Liver (tissue), 3 donors: ENCODE measurements at regions not wholly inside any gene's neighbourhood (a gene's known extent, or its start where the extent isn't known, plus 50 kb on each side); places are given as distances from the start of the nearest gene placed in this dataset.

Source experiments
- RAD21 ChIP-seq, 2 donors: IDR thresholded peaks; 2 replicates each; pipeline ENCODE4 v1.6.1; 2016; ENCODE audit warnings: antibody characterized with exemption in 2 of 2, mild to moderate bottlenecking in 2 of 2
- TF ChIP-seq, protein P1 (sequence below): fragments of 150-350 bp; IDR thresholded peaks from 2 replicates; pipeline ENCODE4 v1.5.1; 2017; ENCODE audit warnings: improper control_type of control experiment, low read depth, low read length; ENCODE audit not compliant: missing input control
- TF ChIP-seq, protein P2 (sequence below): IDR thresholded peaks from 2 replicates; pipeline ENCODE4 v1.6.1; 2016; ENCODE audit warnings: antibody characterized with exemption, mild to moderate bottlenecking
- donor health status: healthy.
- donor health status: healthy.

DNA sequence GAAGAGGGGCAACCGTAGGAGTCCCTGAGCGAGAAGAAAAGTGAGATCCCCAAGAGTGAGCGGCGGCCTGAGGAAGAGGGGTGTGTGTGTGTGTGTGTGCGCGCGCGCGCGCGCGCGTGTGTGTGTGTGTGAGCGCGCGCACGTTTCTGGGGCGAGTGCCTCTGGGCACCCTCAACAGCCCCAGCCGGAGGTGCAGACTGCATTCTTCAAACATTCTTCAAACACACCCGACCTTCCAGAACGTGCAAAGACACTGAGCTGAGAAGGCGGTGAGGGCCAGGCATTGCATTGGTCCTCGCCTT is 76.2 kb upstream of the FOXP4 start:
- TF ChIP-seq, protein P1, sequence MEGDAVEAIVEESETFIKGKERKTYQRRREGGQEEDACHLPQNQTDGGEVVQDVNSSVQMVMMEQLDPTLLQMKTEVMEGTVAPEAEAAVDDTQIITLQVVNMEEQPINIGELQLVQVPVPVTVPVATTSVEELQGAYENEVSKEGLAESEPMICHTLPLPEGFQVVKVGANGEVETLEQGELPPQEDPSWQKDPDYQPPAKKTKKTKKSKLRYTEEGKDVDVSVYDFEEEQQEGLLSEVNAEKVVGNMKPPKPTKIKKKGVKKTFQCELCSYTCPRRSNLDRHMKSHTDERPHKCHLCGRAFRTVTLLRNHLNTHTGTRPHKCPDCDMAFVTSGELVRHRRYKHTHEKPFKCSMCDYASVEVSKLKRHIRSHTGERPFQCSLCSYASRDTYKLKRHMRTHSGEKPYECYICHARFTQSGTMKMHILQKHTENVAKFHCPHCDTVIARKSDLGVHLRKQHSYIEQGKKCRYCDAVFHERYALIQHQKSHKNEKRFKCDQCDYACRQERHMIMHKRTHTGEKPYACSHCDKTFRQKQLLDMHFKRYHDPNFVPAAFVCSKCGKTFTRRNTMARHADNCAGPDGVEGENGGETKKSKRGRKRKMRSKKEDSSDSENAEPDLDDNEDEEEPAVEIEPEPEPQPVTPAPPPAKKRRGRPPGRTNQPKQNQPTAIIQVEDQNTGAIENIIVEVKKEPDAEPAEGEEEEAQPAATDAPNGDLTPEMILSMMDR = no peak
- no peak for TF ChIP-seq RAD21 (IDR thresholded peaks at IDR 0.05)
- TF ChIP-seq, protein P2, sequence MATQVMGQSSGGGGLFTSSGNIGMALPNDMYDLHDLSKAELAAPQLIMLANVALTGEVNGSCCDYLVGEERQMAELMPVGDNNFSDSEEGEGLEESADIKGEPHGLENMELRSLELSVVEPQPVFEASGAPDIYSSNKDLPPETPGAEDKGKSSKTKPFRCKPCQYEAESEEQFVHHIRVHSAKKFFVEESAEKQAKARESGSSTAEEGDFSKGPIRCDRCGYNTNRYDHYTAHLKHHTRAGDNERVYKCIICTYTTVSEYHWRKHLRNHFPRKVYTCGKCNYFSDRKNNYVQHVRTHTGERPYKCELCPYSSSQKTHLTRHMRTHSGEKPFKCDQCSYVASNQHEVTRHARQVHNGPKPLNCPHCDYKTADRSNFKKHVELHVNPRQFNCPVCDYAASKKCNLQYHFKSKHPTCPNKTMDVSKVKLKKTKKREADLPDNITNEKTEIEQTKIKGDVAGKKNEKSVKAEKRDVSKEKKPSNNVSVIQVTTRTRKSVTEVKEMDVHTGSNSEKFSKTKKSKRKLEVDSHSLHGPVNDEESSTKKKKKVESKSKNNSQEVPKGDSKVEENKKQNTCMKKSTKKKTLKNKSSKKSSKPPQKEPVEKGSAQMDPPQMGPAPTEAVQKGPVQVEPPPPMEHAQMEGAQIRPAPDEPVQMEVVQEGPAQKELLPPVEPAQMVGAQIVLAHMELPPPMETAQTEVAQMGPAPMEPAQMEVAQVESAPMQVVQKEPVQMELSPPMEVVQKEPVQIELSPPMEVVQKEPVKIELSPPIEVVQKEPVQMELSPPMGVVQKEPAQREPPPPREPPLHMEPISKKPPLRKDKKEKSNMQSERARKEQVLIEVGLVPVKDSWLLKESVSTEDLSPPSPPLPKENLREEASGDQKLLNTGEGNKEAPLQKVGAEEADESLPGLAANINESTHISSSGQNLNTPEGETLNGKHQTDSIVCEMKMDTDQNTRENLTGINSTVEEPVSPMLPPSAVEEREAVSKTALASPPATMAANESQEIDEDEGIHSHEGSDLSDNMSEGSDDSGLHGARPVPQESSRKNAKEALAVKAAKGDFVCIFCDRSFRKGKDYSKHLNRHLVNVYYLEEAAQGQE = no peak
